ENCODE measurements at regions not wholly inside any gene's neighbourhood (a gene's known extent, or its start where the extent isn't known, plus 50 kb on each side); places are given as distances from the start of the nearest gene placed in this dataset.
"Not testable (repeated sequence)": the region's sequence is repeated elsewhere in the genome, so short reads cannot be mapped to it uniquely, and the experiment has no call there.

DNA sequence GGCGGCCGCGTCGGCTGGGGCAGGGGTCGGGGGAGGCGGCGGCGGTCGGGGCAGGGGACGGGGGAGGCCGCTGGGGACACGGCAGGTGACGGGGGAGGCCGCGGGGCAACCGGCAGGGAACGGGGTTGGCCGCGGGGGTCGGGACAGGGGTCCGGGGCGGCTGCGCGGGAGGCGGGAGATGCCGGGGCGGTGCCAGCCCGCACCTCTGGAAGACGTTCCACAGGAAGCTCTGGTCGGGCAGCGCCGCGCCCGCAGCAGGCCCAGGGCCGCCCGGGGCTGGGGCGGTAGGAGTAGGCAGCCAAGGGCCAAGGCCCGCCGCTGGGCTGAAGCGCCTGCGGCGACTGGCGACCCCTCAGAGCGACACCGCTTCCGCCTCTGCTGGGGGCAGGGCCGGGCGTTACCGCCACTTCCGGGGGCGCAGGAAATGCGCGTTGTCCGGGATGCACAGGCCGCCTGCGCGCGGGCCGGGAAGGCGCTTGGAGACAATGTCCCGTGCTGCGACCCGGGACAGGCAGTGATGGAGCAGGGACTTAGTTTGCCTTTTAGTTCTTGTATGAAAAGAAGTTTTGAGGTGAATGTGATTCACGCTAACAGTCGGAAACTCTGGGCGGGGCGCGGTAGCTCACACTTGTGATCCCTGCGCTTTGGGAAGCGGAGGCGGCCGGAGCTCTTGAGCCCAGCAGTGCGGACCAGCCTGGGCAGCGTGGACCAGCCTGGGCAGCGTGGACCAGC is 110.0 kb upstream of the LPCAT1 start:
- H3K4me1 ChIP-seq = peaks cover 0 to 11% (median 6%) of the 10 kb centered on the region in 9 donors
- peak overlapping the region; percentile 67 to 97 (median 88) for H3K27ac ChIP-seq
- peak overlapping the region; percentile 24 to 92 (median 77) for H3K4me3 ChIP-seq
- peaks cover 0 to 14% (median 0%) of the 10 kb centered on the region in 9 donors for H3K36me3 ChIP-seq
- 0 to 2% methylated on average over 62 to 71 of the region's 75 CpGs for WGBS, 2 donors
- peaks cover 0 to 15% (median 5%) of the 10 kb centered on the region in 7 donors for H3K27me3 ChIP-seq
- peak; percentile 80 to 86 for DNase-seq
- intact Hi-C loops (cut with DNase I) = no loop called here
- no peaks in the 10 kb centered on the region for H3K9me3 ChIP-seq
- peak; percentile 95 to 99 (median 98) for ATAC-seq
- TF ChIP-seq, protein P1, sequence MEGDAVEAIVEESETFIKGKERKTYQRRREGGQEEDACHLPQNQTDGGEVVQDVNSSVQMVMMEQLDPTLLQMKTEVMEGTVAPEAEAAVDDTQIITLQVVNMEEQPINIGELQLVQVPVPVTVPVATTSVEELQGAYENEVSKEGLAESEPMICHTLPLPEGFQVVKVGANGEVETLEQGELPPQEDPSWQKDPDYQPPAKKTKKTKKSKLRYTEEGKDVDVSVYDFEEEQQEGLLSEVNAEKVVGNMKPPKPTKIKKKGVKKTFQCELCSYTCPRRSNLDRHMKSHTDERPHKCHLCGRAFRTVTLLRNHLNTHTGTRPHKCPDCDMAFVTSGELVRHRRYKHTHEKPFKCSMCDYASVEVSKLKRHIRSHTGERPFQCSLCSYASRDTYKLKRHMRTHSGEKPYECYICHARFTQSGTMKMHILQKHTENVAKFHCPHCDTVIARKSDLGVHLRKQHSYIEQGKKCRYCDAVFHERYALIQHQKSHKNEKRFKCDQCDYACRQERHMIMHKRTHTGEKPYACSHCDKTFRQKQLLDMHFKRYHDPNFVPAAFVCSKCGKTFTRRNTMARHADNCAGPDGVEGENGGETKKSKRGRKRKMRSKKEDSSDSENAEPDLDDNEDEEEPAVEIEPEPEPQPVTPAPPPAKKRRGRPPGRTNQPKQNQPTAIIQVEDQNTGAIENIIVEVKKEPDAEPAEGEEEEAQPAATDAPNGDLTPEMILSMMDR (IDR thresholded peaks at IDR 0.05) = no peak

DNA sequence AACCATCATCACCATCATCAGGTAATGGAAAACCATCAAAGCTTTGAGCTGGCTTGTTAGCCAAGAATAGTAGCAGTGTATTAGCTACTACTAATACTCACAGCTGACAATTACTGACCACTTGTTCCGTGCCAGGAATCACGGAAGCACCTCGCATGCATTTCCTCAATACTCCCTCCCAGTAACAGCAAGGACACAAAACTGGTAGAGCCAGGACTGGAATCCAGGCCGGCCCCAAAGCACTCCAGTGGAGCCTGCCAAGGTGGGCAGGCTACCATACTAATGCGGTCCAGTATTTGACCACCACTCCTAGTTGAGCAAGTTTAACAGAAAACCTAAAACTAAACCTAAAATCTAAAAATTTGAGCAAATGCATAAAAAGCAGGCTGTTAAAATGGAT is 107.2 kb upstream of the LPCAT1 start:
- H3K27me3 ChIP-seq; H3K27ac ChIP-seq; H3K4me3 ChIP-seq; intact Hi-C loops (cut with DNase I); DNase-seq; ATAC-seq; H3K9me3 ChIP-seq: not testable (repeated sequence)
- 59 to 80% methylated on average over 5 of the region's 5 CpGs for WGBS, 2 donors
- H3K4me1 ChIP-seq = peaks cover 0 to 11% (median 6%) of the 10 kb centered on the region in 9 donors
- H3K36me3 ChIP-seq = peaks cover 0 to 20% (median 0%) of the 10 kb centered on the region in 9 donors

DNA sequence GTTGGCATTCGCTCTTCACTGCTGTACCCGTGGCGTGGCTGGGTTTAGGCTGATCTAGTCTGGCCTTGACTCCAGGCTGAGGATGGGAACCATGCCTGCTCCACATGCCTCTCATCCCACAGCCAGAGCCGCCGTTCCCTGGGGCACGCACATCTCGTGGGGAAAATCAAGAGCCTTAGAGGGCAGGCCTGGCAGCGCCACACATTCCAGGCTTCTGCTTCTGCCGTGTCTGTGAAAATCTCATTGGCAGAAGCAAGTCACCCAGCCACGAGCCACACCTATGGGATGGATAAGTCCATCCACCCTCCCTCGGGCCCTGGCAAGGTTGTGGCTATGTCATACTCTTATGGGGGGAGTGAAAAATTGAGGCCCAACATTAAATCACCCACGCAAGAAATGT is 102.6 kb upstream of the LPCAT1 start:
- H3K27me3 ChIP-seq; H3K9me3 ChIP-seq; H3K27ac ChIP-seq; ATAC-seq; intact Hi-C loops (cut with DNase I); H3K4me1 ChIP-seq; DNase-seq; H3K4me3 ChIP-seq: not testable (repeated sequence)
- H3K36me3 ChIP-seq = peaks cover 0 to 28% (median 0%) of the 10 kb centered on the region in 9 donors
- 92 to 94% methylated on average over 12 of the region's 12 CpGs for WGBS, 2 donors

DNA sequence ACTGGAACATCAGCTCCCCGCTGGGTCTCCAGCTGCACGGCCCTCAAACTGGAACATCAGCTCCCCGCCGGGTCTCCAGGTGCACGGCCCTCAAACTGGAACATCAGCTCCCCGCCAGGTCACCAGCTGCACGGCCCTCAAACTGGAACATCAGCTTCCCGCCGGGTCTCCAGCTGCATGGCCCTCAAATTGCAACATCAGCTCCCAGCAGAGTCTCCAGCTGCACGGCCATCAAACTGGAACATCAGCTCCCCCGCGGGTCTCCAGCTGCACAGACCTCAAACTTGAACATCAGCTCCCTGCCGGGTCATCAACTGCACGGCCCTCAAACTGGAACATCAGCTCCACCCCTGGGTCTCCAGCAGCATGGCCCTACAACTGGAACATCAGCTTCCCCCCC is 95.8 kb upstream of the LPCAT1 start:
- 81 to 85% methylated on average over 14 of the region's 14 CpGs for WGBS, 2 donors
- intact Hi-C loops (cut with DNase I); H3K27me3 ChIP-seq; H3K4me1 ChIP-seq; H3K4me3 ChIP-seq; H3K9me3 ChIP-seq; DNase-seq; ATAC-seq; H3K27ac ChIP-seq: not testable (repeated sequence)
- peaks cover 0 to 12% (median 0%) of the 10 kb centered on the region in 9 donors for H3K36me3 ChIP-seq

DNA sequence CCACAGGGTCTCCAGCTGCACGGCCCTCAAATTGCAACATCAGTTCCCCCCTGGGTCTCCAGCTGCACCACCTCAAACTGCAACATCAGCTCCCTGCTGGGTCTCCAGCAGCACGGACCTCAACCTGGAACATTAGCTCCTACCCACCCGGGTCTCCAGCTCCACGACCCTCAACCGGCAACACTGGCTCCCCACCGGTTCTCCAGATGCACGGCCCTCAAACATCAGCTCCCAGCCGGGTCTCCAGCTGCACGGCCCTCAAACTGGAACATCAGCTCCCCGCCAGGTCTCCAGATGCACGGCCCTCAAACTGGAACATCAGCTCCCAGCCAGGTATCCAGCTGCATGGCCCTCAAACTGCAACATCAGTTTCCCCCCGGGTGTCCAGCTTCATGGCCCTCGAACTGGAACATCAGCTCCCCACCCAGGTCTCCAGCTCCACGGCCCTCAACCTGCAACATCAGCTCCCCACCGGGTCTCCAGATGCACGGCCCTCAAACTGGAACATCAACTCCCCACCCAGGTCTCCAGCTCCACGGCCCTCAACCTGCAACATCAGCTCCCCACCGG is 94.6 kb upstream of the LPCAT1 start:
- H3K27ac ChIP-seq; H3K4me1 ChIP-seq; H3K4me3 ChIP-seq; H3K9me3 ChIP-seq; ATAC-seq; H3K27me3 ChIP-seq; intact Hi-C loops (cut with DNase I); DNase-seq: not testable (repeated sequence)
- H3K36me3 ChIP-seq = peaks cover 0 to 12% (median 0%) of the 10 kb centered on the region in 9 donors
- WGBS, 2 donors = 90 to 91% methylated on average over 18 of the region's 18 CpGs

DNA sequence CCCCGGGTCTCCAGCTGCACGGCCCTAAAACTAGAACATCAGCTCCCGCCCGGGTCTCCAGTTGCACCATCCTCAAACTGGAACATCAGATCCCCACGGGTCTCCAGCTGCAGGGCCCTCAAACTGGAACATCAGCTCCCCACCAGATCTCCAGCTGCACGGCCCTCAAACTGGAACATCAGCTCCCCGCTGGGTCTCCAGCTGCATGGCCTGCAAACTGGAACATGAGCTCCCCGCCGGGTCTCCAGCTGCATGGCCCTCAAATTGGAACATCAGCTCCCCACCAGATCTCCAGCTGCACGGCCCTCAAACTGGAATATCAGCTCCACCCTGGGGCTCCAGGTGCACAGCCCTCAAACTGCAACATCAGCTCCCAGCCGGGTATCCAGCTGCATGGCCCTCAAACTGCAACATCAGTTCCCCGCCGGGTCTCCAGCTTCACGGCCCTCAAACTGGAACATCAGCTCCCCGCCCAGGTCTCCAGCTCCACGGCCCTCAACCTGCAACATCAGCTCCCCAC is 93.5 kb upstream of the LPCAT1 start:
- H3K9me3 ChIP-seq; H3K4me3 ChIP-seq; DNase-seq; ATAC-seq; H3K27ac ChIP-seq; H3K4me1 ChIP-seq; H3K27me3 ChIP-seq; intact Hi-C loops (cut with DNase I): not testable (repeated sequence)
- WGBS, 2 donors = 89 to 93% methylated on average over 16 of the region's 16 CpGs
- H3K36me3 ChIP-seq = peaks cover 0 to 12% (median 0%) of the 10 kb centered on the region in 9 donors

DNA sequence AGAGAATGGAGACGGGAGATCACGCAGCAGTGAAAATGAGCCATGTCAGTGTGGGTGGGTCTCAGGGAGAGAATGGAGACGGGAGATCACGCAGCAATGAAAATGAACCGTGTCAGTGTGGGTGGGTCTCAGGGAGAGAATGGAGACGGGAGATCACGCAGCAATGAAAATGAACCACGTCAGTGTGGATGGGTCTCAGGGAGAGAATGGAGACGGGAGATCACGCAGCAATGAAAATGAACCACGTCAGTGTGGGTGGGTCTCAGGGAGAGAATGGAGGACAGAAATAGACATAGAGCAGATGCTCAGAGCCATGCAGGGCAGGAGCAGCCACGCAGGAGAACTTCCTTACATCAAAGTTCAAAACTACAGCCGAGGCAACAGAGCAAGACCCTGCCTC is 89.8 kb upstream of the LPCAT1 start:
- intact Hi-C loops (cut with DNase I); H3K9me3 ChIP-seq; H3K4me3 ChIP-seq; DNase-seq; H3K4me1 ChIP-seq; H3K36me3 ChIP-seq; H3K27me3 ChIP-seq; ATAC-seq; H3K27ac ChIP-seq: not testable (repeated sequence)
- WGBS, 2 donors = 91 to 92% methylated on average over 12 to 13 of the region's 13 CpGs

DNA sequence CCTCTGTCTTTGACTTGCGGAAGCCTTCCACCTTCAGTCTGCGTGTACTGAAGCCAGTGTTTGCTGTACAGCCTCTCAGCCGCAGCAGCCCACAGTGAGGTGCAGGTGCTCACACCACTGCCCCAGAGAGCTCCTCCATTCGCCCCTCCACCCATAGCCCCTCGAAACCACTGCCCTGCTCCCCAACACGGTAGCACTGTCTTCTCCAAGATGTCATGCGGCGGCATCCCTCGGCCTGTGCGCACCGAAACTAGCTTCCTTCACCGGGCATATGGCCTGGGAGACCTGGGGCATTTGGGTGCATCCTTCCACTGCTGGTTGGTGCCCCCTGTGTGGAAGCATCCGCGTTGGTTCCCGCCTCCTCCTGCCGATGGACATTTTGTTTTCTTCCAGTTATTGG is 86.8 kb upstream of the LPCAT1 start:
- H3K4me1 ChIP-seq; ATAC-seq; H3K27ac ChIP-seq; H3K9me3 ChIP-seq; DNase-seq; H3K4me3 ChIP-seq; intact Hi-C loops (cut with DNase I); H3K36me3 ChIP-seq; H3K27me3 ChIP-seq: not testable (repeated sequence)
- 92 to 94% methylated on average over 15 of the region's 16 CpGs for WGBS, 2 donors

DNA sequence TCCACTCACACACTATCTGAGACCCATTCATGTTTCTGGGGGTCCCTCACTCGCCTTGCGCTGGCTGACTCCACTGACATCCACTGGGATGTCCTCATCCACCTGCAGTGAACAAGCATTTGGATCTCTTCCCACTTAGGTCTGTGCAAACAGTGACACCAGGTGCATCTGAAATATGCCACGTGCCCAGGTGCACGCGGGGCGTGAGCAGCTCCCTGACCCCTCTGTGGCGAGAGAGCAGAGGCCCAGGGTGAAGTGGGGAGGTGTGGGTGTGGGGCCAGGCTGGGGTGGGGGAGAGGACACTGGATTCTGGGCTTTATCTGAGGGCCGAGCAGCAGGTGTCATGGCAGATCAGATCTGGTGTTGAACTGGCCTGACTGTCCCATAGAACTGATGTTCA is 85.4 kb upstream of the LPCAT1 start:
- H3K9me3 ChIP-seq; H3K27me3 ChIP-seq; DNase-seq; H3K4me3 ChIP-seq; H3K4me1 ChIP-seq; ATAC-seq; H3K27ac ChIP-seq; H3K36me3 ChIP-seq; intact Hi-C loops (cut with DNase I): not testable (repeated sequence)
- WGBS, 2 donors = 92 to 95% methylated on average over 8 of the region's 8 CpGs

DNA sequence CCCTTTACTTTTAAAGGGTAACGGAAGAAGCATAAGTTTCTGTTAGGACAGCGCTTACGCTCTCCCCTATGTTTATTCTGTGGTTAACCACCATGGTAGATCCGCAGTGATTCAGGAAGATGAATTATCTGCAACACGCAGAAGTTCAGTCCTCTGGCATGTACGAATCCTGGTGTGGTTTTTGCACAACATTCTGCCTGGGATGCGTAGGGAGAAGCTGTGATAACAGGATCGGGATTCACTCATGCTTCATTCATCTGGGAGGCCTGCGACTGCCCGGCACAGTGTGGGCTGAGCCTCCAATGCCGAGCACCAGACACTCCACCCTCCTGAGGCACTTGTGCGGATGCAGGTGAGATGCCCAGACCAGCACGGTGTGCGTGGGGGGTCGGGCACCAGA is 84.6 kb upstream of the LPCAT1 start:
- DNase-seq; H3K36me3 ChIP-seq; H3K4me1 ChIP-seq; intact Hi-C loops (cut with DNase I); H3K27me3 ChIP-seq; H3K27ac ChIP-seq; H3K4me3 ChIP-seq; H3K9me3 ChIP-seq; ATAC-seq: not testable (repeated sequence)
- 81 to 87% methylated on average over 12 to 15 of the region's 15 CpGs for WGBS, 2 donors

Measured in heart right ventricle (tissue), 16 donors.